Hepatocyte (in vitro differentiated cells): ENCODE measurements at regions not wholly inside any gene's neighbourhood (a gene's known extent, or its start where the extent isn't known, plus 50 kb on each side); places are given as distances from the start of the nearest gene placed in this dataset.

ENCODE experiments used
- EZH2 ChIP-seq: fragments of 200-600 bp; sonication (generic); IDR thresholded peaks from 2 replicates; pipeline ENCODE4 v1.6.1; 2016; ENCODE audit warnings: antibody characterized with exemption, mild to moderate bottlenecking, borderline replicate concordance
- TF ChIP-seq, protein P1 (sequence below): fragments of 200-600 bp; sonication (generic); IDR thresholded peaks from 2 replicates; pipeline ENCODE4 v1.5.1; 2016; ENCODE audit warnings: antibody characterized with exemption, mild to moderate bottlenecking; ENCODE audit not compliant: poor library complexity

DNA sequence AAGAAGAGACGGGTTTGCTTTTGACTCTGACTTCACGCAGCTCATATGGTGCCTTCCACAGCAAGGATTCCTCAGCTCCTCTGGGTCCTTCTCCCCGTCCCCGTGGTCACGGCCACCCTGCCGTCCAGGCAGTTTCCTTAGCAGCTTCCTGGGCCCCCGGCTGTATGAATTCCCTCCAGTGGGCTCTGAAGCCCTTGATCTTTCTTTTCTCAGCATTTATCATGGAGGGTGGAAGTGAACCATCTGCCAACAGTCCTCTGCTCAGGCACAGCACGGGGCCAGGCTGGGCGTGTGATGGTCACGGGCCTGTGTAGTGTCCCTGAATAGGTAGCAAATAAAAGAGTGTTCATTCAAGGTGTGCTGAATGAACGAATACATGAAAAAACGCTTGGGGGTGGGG lies 782.4 kb downstream of the BRD1 start:
- TF ChIP-seq, protein P1, sequence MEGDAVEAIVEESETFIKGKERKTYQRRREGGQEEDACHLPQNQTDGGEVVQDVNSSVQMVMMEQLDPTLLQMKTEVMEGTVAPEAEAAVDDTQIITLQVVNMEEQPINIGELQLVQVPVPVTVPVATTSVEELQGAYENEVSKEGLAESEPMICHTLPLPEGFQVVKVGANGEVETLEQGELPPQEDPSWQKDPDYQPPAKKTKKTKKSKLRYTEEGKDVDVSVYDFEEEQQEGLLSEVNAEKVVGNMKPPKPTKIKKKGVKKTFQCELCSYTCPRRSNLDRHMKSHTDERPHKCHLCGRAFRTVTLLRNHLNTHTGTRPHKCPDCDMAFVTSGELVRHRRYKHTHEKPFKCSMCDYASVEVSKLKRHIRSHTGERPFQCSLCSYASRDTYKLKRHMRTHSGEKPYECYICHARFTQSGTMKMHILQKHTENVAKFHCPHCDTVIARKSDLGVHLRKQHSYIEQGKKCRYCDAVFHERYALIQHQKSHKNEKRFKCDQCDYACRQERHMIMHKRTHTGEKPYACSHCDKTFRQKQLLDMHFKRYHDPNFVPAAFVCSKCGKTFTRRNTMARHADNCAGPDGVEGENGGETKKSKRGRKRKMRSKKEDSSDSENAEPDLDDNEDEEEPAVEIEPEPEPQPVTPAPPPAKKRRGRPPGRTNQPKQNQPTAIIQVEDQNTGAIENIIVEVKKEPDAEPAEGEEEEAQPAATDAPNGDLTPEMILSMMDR, result no peak
- no peak for TF ChIP-seq EZH2
